B cell (primary cell): ENCODE measurements at regions not wholly inside any gene's neighbourhood (a gene's known extent, or its start where the extent isn't known, plus 50 kb on each side); places are given as distances from the start of the nearest gene placed in this dataset.

Source experiments
- ATAC-seq: fragments of 200-7000 bp; cut with Tn5 transposase; one replicate; pipeline ENCODE4 v1.10.0; 2021; ENCODE audit warnings: low read depth, mild to moderate bottlenecking, moderate number of reproducible peaks, moderate library complexity
- CTCF ChIA-PET: fragments of 350-600 bp; sonication (Branson Sonifier 250); formaldehyde crosslinking; loops from one replicate; lab custom pipeline; 2021; ENCODE audit warnings: antibody characterized with exemption, inconsistent platforms; lab: Charles Lee
- POLR2A ChIA-PET: fragments of 350-600 bp; sonication (Branson Sonifier 250); formaldehyde crosslinking; loops from one replicate; lab custom pipeline; 2021; ENCODE audit warnings: antibody characterized with exemption; lab: Charles Lee
- DNase-seq: peaks from one replicate; pipeline ENCODE4 v3.0.0; 2013
- H2AFZ ChIP-seq: 2 replicates; pipeline ENCODE4 v1.6.1; 2012; ENCODE audit warnings: mild to moderate bottlenecking, low read depth, low read length; ENCODE audit not compliant: insufficient read depth, poor library complexity, severe bottlenecking
- H3K27ac ChIP-seq, 2 donors: 1 replicate in 1 of 2; 2 replicates in 1 of 2; pipeline ENCODE4 v1.5.1; 2012 to 2013; ENCODE audit warnings: low read length in 2 of 2, mild to moderate bottlenecking in 2 of 2, moderate library complexity in 1 of 2
- H3K27me3 ChIP-seq, 4 experiments: fragments of 200-600 bp in 1 of 4; sonication (generic) in 1 of 4; replicated peaks in 1 of 4; 1 replicate in 2 of 4; 2 replicates in 2 of 4; pipeline versions ENCODE4 v1.6.1 to v1.7.0; 2013 to 2016; ENCODE audit warnings: low read length in 3 of 4, mild to moderate bottlenecking in 2 of 4, mixed read lengths in 1 of 4, moderate library complexity in 1 of 4; ENCODE audit not compliant: insufficient read depth in 4 of 4, control insufficient read depth in 3 of 4; ENCODE audit errors: control extremely low read depth in 1 of 4
- H3K36me3 ChIP-seq, 2 experiments: replicated peaks in 1 of 2; 1 replicate in 1 of 2; 2 replicates in 1 of 2; pipeline versions ENCODE4 v1.6.1 to v1.7.1; 2013; ENCODE audit warnings: low read length in 1 of 2; ENCODE audit not compliant: insufficient read depth in 2 of 2, control insufficient read depth in 1 of 2; ENCODE audit errors: control extremely low read depth in 1 of 2, extremely low read depth in 1 of 2
- H3K4me1 ChIP-seq, 2 donors: fragments of 200-600 bp in 1 of 2; sonication (generic) in 1 of 2; 1 replicate in 1 of 2; 2 replicates in 1 of 2; pipeline versions ENCODE4 v1.5.1 to v1.6.1; 2013 to 2017; ENCODE audit warnings: low read length in 2 of 2; ENCODE audit not compliant: control insufficient read depth in 2 of 2, insufficient read depth in 2 of 2
- H3K4me2 ChIP-seq: replicated peaks from 2 replicates; pipeline ENCODE3; 2012; ENCODE audit warnings: mild to moderate bottlenecking, low read depth, low read length; ENCODE audit not compliant: poor library complexity, severe bottlenecking
- H3K4me3 ChIP-seq, 5 experiments: fragments of 200-600 bp in 1 of 5; sonication (generic) in 1 of 5; 1 replicate in 3 of 5; 2 replicates in 2 of 5; pipeline versions ENCODE4 v1.5.1 to v1.7.0; 2011 to 2016; ENCODE audit warnings: low read length in 4 of 5, mild to moderate bottlenecking in 4 of 5, low read depth in 2 of 5, control low read depth in 1 of 5, moderate library complexity in 1 of 5; ENCODE audit not compliant: insufficient read depth in 1 of 5; ENCODE audit errors: control extremely low read depth in 1 of 5, extremely low read depth in 1 of 5
- H3K79me2 ChIP-seq: fragments of 200-600 bp; sonication (generic); one replicate; pipeline ENCODE4 v1.6.0; 2016; ENCODE audit warnings: low read length; ENCODE audit not compliant: control insufficient read depth, insufficient read depth
- H3K9ac ChIP-seq: fragments of 200-600 bp; sonication (generic); 2 replicates; pipeline ENCODE4 v1.6.1; 2017; ENCODE audit warnings: mild to moderate bottlenecking, low read length, moderate library complexity
- H3K9me3 ChIP-seq, 3 donors: one replicate each; pipeline versions ENCODE4 v1.6.1 to v1.7.1; 2013; ENCODE audit warnings: low read length in 2 of 3; ENCODE audit not compliant: control insufficient read depth in 2 of 3, insufficient read depth in 1 of 3; ENCODE audit errors: control extremely low read depth in 1 of 3
- H4K20me1 ChIP-seq: 2 replicates; pipeline ENCODE4 v1.6.0; 2012; ENCODE audit warnings: mild to moderate bottlenecking, low read length; ENCODE audit not compliant: insufficient read depth, control insufficient read depth, poor library complexity, severe bottlenecking
- H3K27ac Mint-ChIP-seq: one replicate; pipeline ENCODE4 v1.8.0; 2021; ENCODE audit warnings: mixed read lengths
- H3K27me3 Mint-ChIP-seq: one replicate; pipeline ENCODE4 v1.8.0; 2021; ENCODE audit warnings: mixed read lengths
- H3K4me1 Mint-ChIP-seq: one replicate; pipeline ENCODE4 v1.8.0; 2021; ENCODE audit warnings: mixed read lengths
- H3K4me3 Mint-ChIP-seq: one replicate; pipeline ENCODE4 v1.8.0; 2021; ENCODE audit warnings: mixed read lengths
- H3K9me3 Mint-ChIP-seq: one replicate; pipeline ENCODE4 v1.8.0; 2022; ENCODE audit warnings: mixed read lengths; ENCODE audit not compliant: insufficient read depth
- EZH2 ChIP-seq: IDR thresholded peaks from 2 replicates; pipeline ENCODE4 v1.6.1; 2012; ENCODE audit warnings: borderline replicate concordance, low read depth, mild to moderate bottlenecking, moderate library complexity, low read length; ENCODE audit not compliant: insufficient read depth, poor library complexity, severe bottlenecking
- WGBS: methylation state at CpG from one replicate; pipeline ENCODE4 v1.1.5; 2013; ENCODE audit warnings: missing lambda C conversion rate; ENCODE audit not compliant: insufficient coverage; 5-methylcytosine and 5-hydroxymethylcytosine counted together
- intact Hi-C: fragments of 100-400 bp; cut with micrococcal nuclease; formaldehyde crosslinking; loops from one replicate; pipeline ENCODE4 v1.10.0; 2022
- TF ChIP-seq, protein P1 (sequence below): fragments of 200-600 bp; IDR thresholded peaks from one replicate; pipeline ENCODE4 v1.8.0; 2022; ENCODE audit warnings: antibody characterized with exemption, mild to moderate bottlenecking

DNA sequence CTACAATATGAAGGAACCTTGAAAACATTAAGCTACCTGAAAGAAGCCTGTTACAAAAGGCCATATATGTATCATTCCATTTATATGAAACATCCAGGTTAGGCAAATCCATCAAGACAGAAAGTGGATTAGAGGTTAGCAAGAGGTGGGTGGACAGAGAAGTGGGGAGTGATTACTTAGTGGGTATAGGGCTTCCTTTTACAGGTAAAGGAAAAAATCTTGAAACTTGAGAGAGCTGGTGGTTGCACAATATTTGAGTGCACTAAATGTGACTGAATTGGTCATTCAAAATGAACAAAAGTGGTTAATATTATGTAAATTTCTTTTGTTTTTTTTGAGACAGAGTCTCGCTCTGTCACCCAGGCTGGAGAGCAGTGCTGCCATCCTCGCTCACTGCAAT lies 119.4 kb upstream of the KIF5B start:
- CTCF ChIA-PET = interaction anchor here (2.0 kb wide), 1 partner anchor 15 kb away, joined by 7 read pairs; no protein-coding TSS in a partner anchor
- no peaks in the 10 kb centered on the region for H3K36me3 ChIP-seq
- intact Hi-C loops = no loop called here
- no peaks in the 10 kb centered on the region for H3K27me3 ChIP-seq
- POLR2A ChIA-PET = no interaction called here
- Mint-ChIP-seq H3K9me3 (no peaks in the 10 kb centered on the region), H3K27ac (no peak overlapping the region), H3K27me3 (peaks cover 4% of the 10 kb centered on the region), H3K4me3 (no peak overlapping the region), H3K4me1 (no peaks in the 10 kb centered on the region)
- no peak overlapping the region for H3K9ac ChIP-seq
- no peaks in the 10 kb centered on the region for H3K79me2 ChIP-seq
- H2AFZ ChIP-seq = no peak overlapping the region
- no peak overlapping the region for H3K27ac ChIP-seq
- no peak overlapping the region for H3K4me3 ChIP-seq
- ATAC-seq (no peak), DNase-seq (no peak)
- no peak overlapping the region for H3K4me2 ChIP-seq
- TF ChIP-seq EZH2 = no peak
- TF ChIP-seq, protein P1, sequence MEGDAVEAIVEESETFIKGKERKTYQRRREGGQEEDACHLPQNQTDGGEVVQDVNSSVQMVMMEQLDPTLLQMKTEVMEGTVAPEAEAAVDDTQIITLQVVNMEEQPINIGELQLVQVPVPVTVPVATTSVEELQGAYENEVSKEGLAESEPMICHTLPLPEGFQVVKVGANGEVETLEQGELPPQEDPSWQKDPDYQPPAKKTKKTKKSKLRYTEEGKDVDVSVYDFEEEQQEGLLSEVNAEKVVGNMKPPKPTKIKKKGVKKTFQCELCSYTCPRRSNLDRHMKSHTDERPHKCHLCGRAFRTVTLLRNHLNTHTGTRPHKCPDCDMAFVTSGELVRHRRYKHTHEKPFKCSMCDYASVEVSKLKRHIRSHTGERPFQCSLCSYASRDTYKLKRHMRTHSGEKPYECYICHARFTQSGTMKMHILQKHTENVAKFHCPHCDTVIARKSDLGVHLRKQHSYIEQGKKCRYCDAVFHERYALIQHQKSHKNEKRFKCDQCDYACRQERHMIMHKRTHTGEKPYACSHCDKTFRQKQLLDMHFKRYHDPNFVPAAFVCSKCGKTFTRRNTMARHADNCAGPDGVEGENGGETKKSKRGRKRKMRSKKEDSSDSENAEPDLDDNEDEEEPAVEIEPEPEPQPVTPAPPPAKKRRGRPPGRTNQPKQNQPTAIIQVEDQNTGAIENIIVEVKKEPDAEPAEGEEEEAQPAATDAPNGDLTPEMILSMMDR = no peak
- H4K20me1 ChIP-seq = no peaks in the 10 kb centered on the region
- 78% methylated on average over 2 of the region's 2 CpGs for WGBS
- no peaks in the 10 kb centered on the region for H3K4me1 ChIP-seq
- H3K9me3 ChIP-seq = peaks cover 0 to 9% (median 0%) of the 10 kb centered on the region in 3 donors

DNA sequence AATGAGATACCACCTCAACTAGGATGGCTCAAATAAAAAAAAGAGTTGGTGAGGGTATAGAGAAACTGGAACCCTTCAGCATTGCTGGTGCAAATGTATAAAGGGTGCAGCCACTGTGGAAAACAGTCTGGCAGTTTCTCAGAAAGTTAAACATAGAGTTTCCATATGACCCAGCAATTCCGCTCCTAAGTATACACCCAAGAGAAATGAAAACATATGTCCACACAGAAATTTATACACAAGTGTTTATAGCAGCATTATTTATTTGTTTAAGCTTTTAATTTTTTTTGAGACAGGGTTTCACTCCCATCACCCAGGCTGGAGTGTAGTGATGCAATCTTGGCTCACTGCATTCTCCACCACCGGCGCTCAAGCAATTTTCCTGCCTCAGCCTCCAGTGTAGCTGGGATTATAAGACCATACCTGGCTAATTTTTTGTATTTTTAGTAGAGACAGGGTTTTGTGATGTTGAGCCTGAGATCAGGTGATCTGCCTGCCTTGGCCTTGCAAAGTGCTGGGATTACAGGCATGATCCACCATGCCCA lies 118.2 kb upstream of the KIF5B start:
- peaks cover 7% of the 10 kb centered on the region for H3K27me3 Mint-ChIP-seq
- H3K79me2 ChIP-seq = no peaks in the 10 kb centered on the region
- ChIA-PET CTCF (no interaction called here), POLR2A (no interaction called here)
- WGBS = 100% methylated on average over 2 of the region's 3 CpGs
- H3K4me3 ChIP-seq = no peak overlapping the region
- H2AFZ ChIP-seq = no peak overlapping the region
- no peak overlapping the region for H3K4me3 Mint-ChIP-seq
- no peak overlapping the region for H3K27ac ChIP-seq
- no peak overlapping the region for H3K4me2 ChIP-seq
- H3K4me1 Mint-ChIP-seq = no peaks in the 10 kb centered on the region
- DNase-seq (no peak), ATAC-seq (no peak)
- H3K9me3 Mint-ChIP-seq = no peaks in the 10 kb centered on the region
- H4K20me1 ChIP-seq = no peaks in the 10 kb centered on the region
- no peak overlapping the region for H3K27ac Mint-ChIP-seq
- no peaks in the 10 kb centered on the region for H3K4me1 ChIP-seq
- TF ChIP-seq EZH2 = no peak
- TF ChIP-seq, protein P1 = no peak
- no peak overlapping the region for H3K9ac ChIP-seq
- intact Hi-C loops = no loop called here
- no peaks in the 10 kb centered on the region for H3K36me3 ChIP-seq
- H3K9me3 ChIP-seq = peaks cover 0 to 9% (median 0%) of the 10 kb centered on the region in 3 donors
- H3K27me3 ChIP-seq = no peaks in the 10 kb centered on the region
